Ovary (tissue), 3 donors: ENCODE measurements at regions not wholly inside any gene's neighbourhood (a gene's known extent, or its start where the extent isn't known, plus 50 kb on each side); places are given as distances from the start of the nearest gene placed in this dataset.

Source experiments
- CTCF ChIP-seq, 3 donors: fragments of 450-650 bp in 2 of 3; fragments of 200-600 bp in 1 of 3; IDR thresholded peaks; one replicate each; pipeline versions ENCODE4 v1.5.1 to v1.8.0; 2016 to 2022; ENCODE audit warnings: antibody characterized with exemption in 3 of 3, mild to moderate bottlenecking in 1 of 3
- POLR2A ChIP-seq: fragments of 450-650 bp; IDR thresholded peaks from one replicate; pipeline ENCODE4 v1.6.1; 2017; ENCODE audit warnings: antibody characterized with exemption, mild to moderate bottlenecking, moderate library complexity
- donor health status: DM: no; HTN: no; CAD: no.

DNA sequence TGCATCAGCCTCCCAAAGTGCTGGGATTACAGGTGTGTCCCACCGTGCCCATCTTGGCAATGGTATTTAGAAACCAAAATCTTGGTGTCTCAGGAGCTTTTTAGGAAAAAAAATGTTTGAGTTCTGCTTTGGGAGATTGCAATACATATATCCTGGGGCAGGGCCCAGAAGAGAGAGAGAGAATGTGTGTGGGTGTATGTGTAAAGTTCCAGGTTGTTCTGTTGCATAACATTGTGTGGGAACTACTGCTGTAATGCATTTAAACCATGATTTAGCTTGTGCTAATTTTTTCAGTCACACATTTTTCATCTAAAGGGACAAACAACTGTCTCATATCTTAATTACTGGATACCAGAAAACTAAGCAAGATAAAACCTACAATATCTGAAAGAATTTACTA, 70.8 kb upstream of the NABP1 start:
- TF ChIP-seq CTCF (IDR thresholded peaks at IDR 0.05): no peak
- no peak for TF ChIP-seq POLR2A
